Activated CD4-positive, alpha-beta T cell treated with anti-CD3 and anti-CD28 coated beads, Interleukin-2, amount 10 ng/mL, durations not matched to agents 7 days and 5 days (primary cell): ENCODE measurements at regions not wholly inside any gene's neighbourhood (a gene's known extent, or its start where the extent isn't known, plus 50 kb on each side); places are given as distances from the start of the nearest gene placed in this dataset.

Experiments
- CTCF ChIA-PET: fragments of 350-600 bp; sonication (Branson Sonifier 250); formaldehyde crosslinking; loops from one replicate; lab custom pipeline; 2021; ENCODE audit warnings: antibody characterized with exemption; lab: Charles Lee
- POLR2A ChIA-PET: fragments of 350-600 bp; sonication (Branson Sonifier 250); formaldehyde crosslinking; loops from one replicate; lab custom pipeline; 2021; ENCODE audit warnings: antibody characterized with exemption; lab: Charles Lee
- DNase-seq: peaks from one replicate; pipeline ENCODE4 v3.0.0-alpha.2; 2020
- H3K27ac Mint-ChIP-seq: one replicate; pipeline ENCODE4 v1.8.0; 2021; ENCODE audit warnings: mild to moderate bottlenecking, moderate library complexity, mixed read lengths
- H3K27me3 Mint-ChIP-seq: one replicate; pipeline ENCODE4 v1.8.0; 2021; ENCODE audit warnings: mixed read lengths
- H3K36me3 Mint-ChIP-seq: one replicate; pipeline ENCODE4 v1.8.0; 2021; ENCODE audit warnings: low read depth, mixed read lengths
- H3K4me1 Mint-ChIP-seq: one replicate; pipeline ENCODE4 v1.8.0; 2021; ENCODE audit warnings: mixed read lengths
- H3K4me3 Mint-ChIP-seq: one replicate; pipeline ENCODE4 v1.8.0; 2021; ENCODE audit warnings: mild to moderate bottlenecking, moderate library complexity, mixed read lengths
- H3K9me3 Mint-ChIP-seq: one replicate; pipeline ENCODE4 v1.8.0; 2021; ENCODE audit warnings: mixed read lengths

DNA sequence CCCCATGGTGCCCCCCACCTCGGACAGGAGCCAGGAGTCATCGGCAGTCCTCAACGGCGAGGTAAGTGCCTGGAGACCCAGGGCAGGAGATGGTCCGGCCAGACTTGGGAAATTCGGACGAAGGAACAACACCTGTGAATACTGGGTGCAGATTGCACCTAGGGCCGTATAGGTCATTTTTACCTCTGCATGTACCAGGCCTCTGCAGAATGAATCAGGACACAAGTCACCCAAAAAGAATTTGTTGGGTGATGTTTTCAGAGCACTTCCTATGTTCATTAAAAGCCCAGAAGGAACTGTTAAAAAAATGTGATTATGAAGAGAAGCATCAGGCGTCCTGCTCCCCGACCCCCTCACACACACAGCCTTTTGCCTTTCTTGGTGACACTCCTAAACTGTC, 93.9 kb downstream of the C11orf91 start:
- no peak overlapping the region for H3K27ac Mint-ChIP-seq
- DNase-seq, result no peak
- H3K4me1 Mint-ChIP-seq, result no peaks in the 10 kb centered on the region

DNA sequence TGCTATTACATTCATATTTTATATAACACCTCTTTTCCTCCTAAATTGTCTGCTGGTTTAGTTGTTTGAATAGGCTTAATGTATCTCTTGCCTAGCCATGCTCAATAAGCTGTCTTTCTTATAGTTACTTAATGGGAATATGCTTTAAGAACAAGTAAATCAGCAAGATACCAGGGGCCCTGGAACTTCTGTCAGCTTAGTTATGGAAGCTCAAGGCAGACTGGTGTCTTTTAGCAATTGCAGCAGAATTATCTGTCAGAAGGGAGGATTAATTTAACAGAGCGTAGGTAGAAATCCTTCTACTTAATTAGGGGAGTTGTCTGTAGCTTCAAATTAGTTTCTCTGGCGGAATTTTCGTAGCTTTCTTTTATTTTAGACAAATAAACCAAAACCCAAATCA, 94.9 kb downstream of the C11orf91 start:
- no peaks in the 10 kb centered on the region for H3K9me3 Mint-ChIP-seq
- ChIA-PET POLR2A (no interaction called here), CTCF (no interaction called here)
- DNase-seq, result no peak
- no peaks in the 10 kb centered on the region for H3K36me3 Mint-ChIP-seq
- H3K27me3 Mint-ChIP-seq, result peaks cover 17% of the 10 kb centered on the region
- no peak overlapping the region for H3K4me3 Mint-ChIP-seq
- H3K4me1 Mint-ChIP-seq, result no peaks in the 10 kb centered on the region
- no peak overlapping the region for H3K27ac Mint-ChIP-seq

More for the DNA sequence above, 93.9 kb downstream of the C11orf91 start:
- Mint-ChIP-seq H3K36me3 (no peaks in the 10 kb centered on the region), H3K4me3 (no peak overlapping the region), H3K9me3 (no peaks in the 10 kb centered on the region), H3K27me3 (peaks cover 15% of the 10 kb centered on the region)
- ChIA-PET CTCF (no interaction called here), POLR2A (no interaction called here)

DNA sequence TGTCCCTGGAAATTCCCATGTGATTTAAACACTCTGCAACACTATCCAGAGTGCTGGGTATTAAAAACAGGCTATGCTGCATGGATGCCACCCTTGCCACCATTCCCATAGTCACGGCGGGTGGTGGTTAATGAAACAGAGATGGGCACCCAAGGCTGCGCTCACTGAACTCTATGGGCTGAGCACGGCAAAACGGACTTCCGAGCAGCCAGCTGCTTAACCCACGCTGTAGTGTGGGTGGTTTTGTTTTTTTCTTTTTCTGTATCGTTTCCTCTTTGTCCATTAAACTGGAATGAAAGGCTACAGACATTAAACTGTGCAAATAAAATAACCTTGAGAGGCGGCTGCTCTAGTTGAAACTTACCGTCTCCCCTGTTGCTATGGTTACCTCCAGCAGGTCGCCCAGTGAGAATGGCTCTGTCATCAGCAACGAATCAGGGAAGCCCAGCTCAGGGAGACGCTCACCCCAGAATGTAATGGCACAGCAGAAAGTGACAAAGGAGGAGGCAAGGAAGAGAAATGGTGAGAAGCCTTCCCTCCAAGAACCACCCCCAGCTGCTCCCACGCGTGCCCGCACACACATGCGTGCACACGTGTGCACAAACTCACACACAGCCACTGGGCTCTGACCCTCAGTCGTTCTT, 102.1 kb downstream of the C11orf91 start:
- POLR2A ChIA-PET, result no interaction called here
- H3K4me3 Mint-ChIP-seq, result no peak overlapping the region
- H3K9me3 Mint-ChIP-seq, result no peaks in the 10 kb centered on the region
- no peak overlapping the region for H3K27ac Mint-ChIP-seq
- CTCF ChIA-PET, result interaction anchor here (0.5 kb wide), 1 partner anchor 719 kb away, joined by 4 read pairs; no protein-coding TSS in a partner anchor
- H3K4me1 Mint-ChIP-seq, result no peaks in the 10 kb centered on the region
- H3K27me3 Mint-ChIP-seq, result peaks cover 11% of the 10 kb centered on the region
- no peak for DNase-seq
- no peaks in the 10 kb centered on the region for H3K36me3 Mint-ChIP-seq

DNA sequence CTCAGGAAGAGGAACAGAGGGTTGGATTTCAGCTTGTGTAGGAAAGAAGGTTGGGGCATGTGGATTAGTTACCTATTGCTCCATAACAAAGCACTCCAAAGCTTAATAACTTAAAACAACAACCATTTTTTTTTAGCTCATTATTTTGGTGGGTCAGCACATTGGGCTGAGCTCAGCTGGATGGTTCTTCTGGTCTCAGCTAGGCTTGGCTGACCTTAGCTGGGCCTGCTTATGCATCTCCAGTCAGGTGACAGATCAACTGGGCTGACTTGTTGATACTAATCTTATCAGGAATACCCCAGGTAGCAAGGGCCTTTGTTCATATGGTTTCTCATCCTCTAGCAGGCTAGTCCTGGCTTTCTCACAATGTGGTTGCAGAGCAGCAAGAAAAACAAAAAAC, 106.4 kb downstream of the C11orf91 start:
- Mint-ChIP-seq H3K27me3 (peaks cover 2% of the 10 kb centered on the region), H3K4me1 (no peaks in the 10 kb centered on the region), H3K4me3 (no peak overlapping the region), H3K9me3 (no peaks in the 10 kb centered on the region), H3K36me3 (no peaks in the 10 kb centered on the region), H3K27ac (no peak overlapping the region)
- ChIA-PET POLR2A (no interaction called here), CTCF (interaction anchor here (1.4 kb wide), 1 partner anchor 9 kb away, joined by 3 read pairs; no protein-coding TSS in a partner anchor)
- no peak for DNase-seq

DNA sequence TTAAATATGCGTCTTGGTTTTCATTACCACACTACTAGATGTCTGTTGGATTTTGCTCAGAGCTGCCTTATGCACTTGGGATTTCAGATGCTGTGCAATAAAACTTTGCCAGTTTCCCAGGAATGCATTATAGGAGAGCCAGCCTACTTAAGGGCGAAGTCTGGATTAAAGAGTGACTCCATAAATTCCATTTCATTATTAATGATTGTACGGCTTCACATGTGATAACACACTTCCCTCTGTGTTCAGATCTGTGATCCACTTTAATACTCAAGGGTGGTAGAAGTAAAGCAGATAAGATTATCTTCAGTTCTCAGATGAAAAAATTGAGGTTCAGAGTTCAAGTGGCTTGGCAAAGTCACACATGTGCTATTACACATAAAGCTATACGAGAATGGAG, 110.2 kb downstream of the C11orf91 start:
- CTCF ChIA-PET, result no interaction called here
- Mint-ChIP-seq H3K9me3 (no peaks in the 10 kb centered on the region), H3K4me3 (no peak overlapping the region), H3K4me1 (no peaks in the 10 kb centered on the region), H3K27me3 (no peaks in the 10 kb centered on the region), H3K27ac (no peak overlapping the region), H3K36me3 (no peaks in the 10 kb centered on the region)
- POLR2A ChIA-PET, result no interaction called here
- no peak for DNase-seq

DNA sequence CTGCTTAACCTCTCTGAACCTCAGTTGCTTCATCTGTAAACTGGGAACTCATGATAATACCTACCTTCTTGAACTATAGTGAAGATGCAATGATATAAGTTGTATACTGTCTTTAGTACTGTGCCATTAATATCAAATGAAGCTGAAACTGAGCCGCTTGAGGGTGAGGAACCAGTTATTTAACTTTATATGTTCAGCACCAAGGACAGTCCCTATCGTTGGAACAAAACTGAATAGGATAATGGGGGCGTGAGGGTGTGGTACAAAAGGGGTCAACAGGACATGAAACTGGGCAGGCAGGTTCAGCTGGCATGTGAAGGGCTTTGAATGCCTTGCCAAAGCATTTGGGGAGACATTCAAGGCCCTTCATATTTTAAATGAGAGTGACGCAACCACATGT, 112.6 kb downstream of the C11orf91 start:
- no peak for DNase-seq
- CTCF ChIA-PET, result no interaction called here

DNA sequence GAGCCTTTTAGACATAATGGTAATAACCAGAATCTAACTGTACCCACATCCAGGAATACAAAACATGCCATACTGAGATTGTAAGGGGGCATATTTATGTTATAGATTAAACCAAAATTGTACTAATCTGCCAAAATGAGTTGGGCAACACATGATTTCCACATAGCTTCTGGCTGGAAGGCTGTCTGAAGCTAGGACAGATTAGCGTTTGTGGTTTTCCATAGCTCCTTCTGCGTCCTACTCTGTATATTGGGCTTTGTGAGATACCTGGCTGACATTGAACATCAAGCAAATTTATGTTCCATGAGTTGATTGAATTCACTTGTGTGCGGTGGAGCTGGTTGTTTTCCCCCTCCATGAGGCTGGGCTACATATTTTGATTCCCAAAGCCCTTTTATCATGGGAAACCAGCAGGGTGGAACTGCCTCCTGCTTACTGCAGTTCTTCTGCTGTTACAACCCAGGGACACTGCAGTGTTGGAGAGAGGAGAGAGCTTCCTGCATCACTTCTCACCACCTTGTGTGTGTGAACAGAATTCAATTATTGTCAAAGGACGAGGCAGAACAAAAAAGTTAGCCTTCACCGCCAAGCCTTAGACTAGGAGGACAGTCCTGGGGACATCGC, 114.9 kb downstream of the C11orf91 start:
- ChIA-PET CTCF (no interaction called here), POLR2A (no interaction called here)
- no peak overlapping the region for H3K4me3 Mint-ChIP-seq
- peaks cover 2% of the 10 kb centered on the region for H3K27me3 Mint-ChIP-seq
- H3K27ac Mint-ChIP-seq, result no peak overlapping the region
- H3K9me3 Mint-ChIP-seq, result no peaks in the 10 kb centered on the region
- no peaks in the 10 kb centered on the region for H3K36me3 Mint-ChIP-seq
- H3K4me1 Mint-ChIP-seq, result no peaks in the 10 kb centered on the region
- no peak for DNase-seq

More for the DNA sequence above, 112.6 kb downstream of the C11orf91 start:
- H3K27ac Mint-ChIP-seq, result no peak overlapping the region
- POLR2A ChIA-PET, result no interaction called here
- no peaks in the 10 kb centered on the region for H3K36me3 Mint-ChIP-seq
- no peak overlapping the region for H3K4me3 Mint-ChIP-seq
- no peaks in the 10 kb centered on the region for H3K27me3 Mint-ChIP-seq
- no peaks in the 10 kb centered on the region for H3K4me1 Mint-ChIP-seq
- H3K9me3 Mint-ChIP-seq, result no peaks in the 10 kb centered on the region

DNA sequence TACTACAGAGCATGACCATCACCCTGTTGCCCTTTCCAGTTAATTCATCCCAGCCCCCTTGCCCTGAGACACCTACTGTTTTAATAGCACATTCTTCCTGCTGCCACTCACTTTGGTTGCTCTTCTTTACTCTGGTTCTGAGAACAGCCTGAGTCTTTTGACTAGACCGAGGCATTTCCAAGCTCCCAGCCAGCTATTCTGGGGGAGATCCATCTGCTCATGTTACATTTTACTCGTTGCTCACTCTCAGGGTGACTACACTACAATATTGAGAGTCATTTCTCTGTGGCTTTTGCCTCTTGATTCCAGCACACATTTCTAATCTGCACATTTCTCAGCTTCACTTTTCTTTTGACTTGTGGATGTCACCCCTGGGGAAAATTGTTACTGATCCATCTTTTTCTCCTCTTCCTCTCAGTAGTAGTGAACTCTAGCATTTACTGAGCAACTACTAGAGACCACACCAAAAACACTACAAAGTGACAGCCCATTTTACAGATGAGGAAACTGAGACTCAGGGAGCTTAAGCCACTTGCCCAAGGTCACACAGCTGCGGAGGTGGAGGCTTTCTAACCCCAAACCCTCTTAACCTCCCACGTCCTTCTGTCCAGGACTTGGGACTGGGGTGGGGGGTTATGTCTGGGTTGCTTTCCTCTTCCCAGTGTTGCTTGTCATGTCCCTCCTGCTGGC, 117.8 kb downstream of the C11orf91 start:
- H3K27ac Mint-ChIP-seq, result no peak overlapping the region
- POLR2A ChIA-PET, result no interaction called here

DNA sequence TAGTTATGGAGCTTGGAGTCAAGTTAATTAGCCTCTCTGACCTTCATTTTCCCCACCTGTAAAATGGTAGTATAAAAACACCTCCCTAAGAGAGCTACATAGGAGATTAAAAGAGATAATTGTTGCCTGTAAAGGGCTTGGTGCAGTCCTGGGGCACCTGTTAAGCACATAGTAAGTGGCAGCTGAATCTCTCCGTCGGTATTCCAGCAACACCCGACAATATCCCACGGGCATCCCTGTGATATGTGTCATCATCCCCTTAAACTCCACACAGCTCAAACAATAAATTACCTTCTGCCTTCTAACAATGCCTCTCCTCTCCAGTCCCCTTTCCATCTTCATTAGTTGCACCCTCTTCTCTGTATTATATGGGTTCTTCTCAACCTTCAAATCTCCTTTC, 121.5 kb downstream of the C11orf91 start:
- Mint-ChIP-seq H3K27ac (no peak overlapping the region), H3K9me3 (no peaks in the 10 kb centered on the region), H3K4me3 (no peak overlapping the region), H3K36me3 (no peaks in the 10 kb centered on the region), H3K27me3 (peaks cover 2% of the 10 kb centered on the region), H3K4me1 (no peaks in the 10 kb centered on the region)
- CTCF ChIA-PET, result interaction anchor here (1.6 kb wide), 1 partner anchor 10 kb away, joined by 3 read pairs; no protein-coding TSS in a partner anchor
- POLR2A ChIA-PET, result no interaction called here
- no peak for DNase-seq

More for the DNA sequence above, 117.8 kb downstream of the C11orf91 start:
- H3K4me3 Mint-ChIP-seq, result no peak overlapping the region
- CTCF ChIA-PET, result no interaction called here
- H3K9me3 Mint-ChIP-seq, result no peaks in the 10 kb centered on the region
- no peaks in the 10 kb centered on the region for H3K4me1 Mint-ChIP-seq
- DNase-seq, result no peak
- H3K27me3 Mint-ChIP-seq, result peaks cover 2% of the 10 kb centered on the region
- no peaks in the 10 kb centered on the region for H3K36me3 Mint-ChIP-seq

DNA sequence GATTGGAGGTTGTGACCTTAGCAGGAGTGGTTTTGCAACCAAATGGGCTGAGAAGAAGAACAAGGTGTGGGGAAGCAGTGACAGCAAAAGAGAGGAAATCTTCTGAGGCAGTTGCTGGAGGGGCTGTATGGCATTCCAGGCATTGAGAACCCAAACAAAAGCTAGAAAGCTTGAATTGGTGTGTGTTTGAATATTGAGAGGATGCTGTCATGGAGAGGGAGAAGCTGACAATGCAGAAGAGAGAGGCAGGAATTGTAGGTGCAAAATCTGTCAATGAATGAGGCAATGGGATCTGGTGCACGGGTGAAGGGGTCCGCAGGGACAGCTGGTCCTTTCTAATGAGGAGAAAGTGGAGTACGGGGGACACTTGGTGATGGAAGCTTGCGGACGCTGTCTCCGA, 123.4 kb downstream of the C11orf91 start:
- CTCF ChIA-PET, result no interaction called here

DNA sequence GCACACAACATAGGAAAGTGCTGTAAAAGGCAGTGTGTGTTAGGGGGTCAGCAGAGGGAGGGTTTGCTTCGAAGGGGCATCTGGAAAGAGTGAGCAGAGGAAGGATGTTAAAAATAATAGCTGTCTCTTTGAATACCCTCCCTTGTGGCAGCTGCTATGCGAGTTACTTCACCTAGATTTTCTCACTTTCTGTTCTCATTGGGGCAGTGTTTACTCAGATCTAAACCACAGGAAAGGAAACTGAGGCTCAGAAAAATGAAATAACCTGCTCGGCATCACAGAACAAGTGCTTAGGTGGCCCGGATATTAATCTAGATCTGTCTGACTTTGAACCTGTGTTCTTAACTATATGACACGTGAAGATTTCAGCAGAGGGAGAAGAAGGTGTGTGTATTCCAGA, 125.3 kb downstream of the C11orf91 start:
- no peaks in the 10 kb centered on the region for H3K9me3 Mint-ChIP-seq
- no peaks in the 10 kb centered on the region for H3K36me3 Mint-ChIP-seq
- no peak for DNase-seq
- H3K4me3 Mint-ChIP-seq, result no peak overlapping the region
- ChIA-PET POLR2A (no interaction called here), CTCF (no interaction called here)
- H3K27ac Mint-ChIP-seq, result no peak overlapping the region
- no peaks in the 10 kb centered on the region for H3K4me1 Mint-ChIP-seq
- no peaks in the 10 kb centered on the region for H3K27me3 Mint-ChIP-seq

More for the DNA sequence above, 123.4 kb downstream of the C11orf91 start:
- DNase-seq, result no peak
- H3K27me3 Mint-ChIP-seq, result peaks cover 2% of the 10 kb centered on the region
- no peak overlapping the region for H3K4me3 Mint-ChIP-seq
- no peaks in the 10 kb centered on the region for H3K9me3 Mint-ChIP-seq
- H3K4me1 Mint-ChIP-seq, result no peaks in the 10 kb centered on the region
- POLR2A ChIA-PET, result no interaction called here
- H3K27ac Mint-ChIP-seq, result no peak overlapping the region
- H3K36me3 Mint-ChIP-seq, result no peaks in the 10 kb centered on the region

DNA sequence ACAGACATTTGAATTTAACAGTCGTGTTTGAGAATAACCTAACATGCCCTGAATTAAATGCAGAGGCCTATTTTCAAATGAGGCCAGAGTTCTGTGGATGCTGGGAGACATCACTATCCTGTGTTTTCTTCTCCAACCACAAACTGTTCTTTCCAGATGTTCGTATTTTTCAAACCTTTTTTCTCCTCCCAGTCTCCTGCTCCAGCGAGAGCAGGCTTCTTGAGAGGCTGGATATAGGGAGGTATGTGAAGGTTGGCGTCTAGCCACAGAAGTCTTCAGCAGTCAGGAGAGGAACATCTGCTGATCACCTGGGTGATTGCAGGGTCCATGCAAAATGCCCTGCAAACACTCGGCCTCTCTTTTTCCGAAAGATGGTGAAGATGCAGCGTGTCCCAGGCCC, 126.3 kb downstream of the C11orf91 start:
- Mint-ChIP-seq H3K36me3 (no peaks in the 10 kb centered on the region), H3K9me3 (no peaks in the 10 kb centered on the region), H3K4me1 (no peaks in the 10 kb centered on the region), H3K4me3 (no peak overlapping the region), H3K27ac (no peak overlapping the region), H3K27me3 (no peaks in the 10 kb centered on the region)
- CTCF ChIA-PET, result no interaction called here
- DNase-seq, result no peak
- POLR2A ChIA-PET, result no interaction called here

DNA sequence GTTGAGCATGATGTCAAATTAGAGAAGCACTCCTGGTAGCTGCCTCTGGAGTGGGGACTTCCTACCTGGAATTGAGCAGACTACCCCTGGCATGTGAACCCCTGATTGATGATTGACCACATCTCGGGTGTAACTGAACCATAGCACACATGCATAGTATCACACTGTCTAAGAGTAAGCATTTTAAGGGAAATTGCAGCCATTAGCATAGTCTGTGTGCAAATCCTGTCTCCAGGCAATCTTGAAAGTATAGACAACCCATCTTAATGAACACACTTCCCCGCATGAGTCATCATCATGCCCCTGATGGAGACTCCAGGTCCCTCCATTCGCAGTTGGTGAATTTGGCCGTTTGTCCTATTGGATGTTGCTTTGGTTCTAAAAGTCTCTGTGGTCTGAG, 131.3 kb downstream of the C11orf91 start:
- CTCF ChIA-PET, result interaction anchor here (1.1 kb wide), 1 partner anchor 10 kb away, joined by 3 read pairs; no protein-coding TSS in a partner anchor

More for the DNA sequence above, 131.3 kb downstream of the C11orf91 start:
- H3K36me3 Mint-ChIP-seq, result no peaks in the 10 kb centered on the region
- H3K9me3 Mint-ChIP-seq, result no peaks in the 10 kb centered on the region
- H3K27ac Mint-ChIP-seq, result no peak overlapping the region
- no peak overlapping the region for H3K4me3 Mint-ChIP-seq
- H3K4me1 Mint-ChIP-seq, result no peaks in the 10 kb centered on the region
- POLR2A ChIA-PET, result no interaction called here
- no peaks in the 10 kb centered on the region for H3K27me3 Mint-ChIP-seq
- DNase-seq, result no peak
